HG03469 (cell line): ENCODE measurements at regions not wholly inside any gene's neighbourhood (a gene's known extent, or its start where the extent isn't known, plus 50 kb on each side); places are given as distances from the start of the nearest gene placed in this dataset.
"Not testable (repeated sequence)": the region's sequence is repeated elsewhere in the genome, so short reads cannot be mapped to it uniquely, and the experiment has no call there.

Source experiments
- ATAC-seq: cut with Tn5 transposase; IDR thresholded peaks from one replicate; pipeline ENCODE4 v1.9.1; 2021; ENCODE audit warnings: mild to moderate bottlenecking, moderate library complexity, moderate number of reproducible peaks; ENCODE audit not compliant: unreplicated experiment

DNA sequence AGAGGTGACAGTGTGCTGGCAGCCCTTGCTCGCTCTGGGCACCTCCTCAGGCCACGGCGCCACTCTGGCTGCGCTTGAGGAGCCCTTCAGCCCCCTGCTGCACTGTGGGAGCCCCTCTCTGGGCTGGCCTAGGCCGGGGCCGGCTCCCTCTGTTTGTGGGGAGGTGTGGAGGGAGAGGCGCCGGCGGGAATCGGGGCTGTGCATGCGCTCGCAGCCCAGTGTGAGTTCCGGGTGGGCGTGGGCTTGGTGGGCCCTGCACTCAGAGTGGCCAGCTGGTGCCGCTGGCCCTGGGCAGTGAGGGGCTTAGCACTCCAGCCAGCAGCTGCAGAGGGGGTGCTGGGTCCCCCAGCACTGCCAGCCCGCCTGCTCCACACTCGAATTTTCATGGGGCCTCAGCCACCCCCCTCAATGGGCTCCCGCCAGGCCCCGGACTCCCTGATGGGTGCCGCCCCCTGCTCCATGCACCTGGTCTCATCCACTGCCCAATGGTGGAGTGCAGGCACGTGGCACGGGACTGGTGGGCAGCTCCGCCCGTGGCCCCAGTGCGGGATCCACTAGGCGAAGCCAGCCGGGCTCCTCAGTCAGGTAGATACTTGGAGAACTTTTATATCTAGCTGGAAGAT is 96.7 kb upstream of the BET1 start:
- no peak for ATAC-seq

DNA sequence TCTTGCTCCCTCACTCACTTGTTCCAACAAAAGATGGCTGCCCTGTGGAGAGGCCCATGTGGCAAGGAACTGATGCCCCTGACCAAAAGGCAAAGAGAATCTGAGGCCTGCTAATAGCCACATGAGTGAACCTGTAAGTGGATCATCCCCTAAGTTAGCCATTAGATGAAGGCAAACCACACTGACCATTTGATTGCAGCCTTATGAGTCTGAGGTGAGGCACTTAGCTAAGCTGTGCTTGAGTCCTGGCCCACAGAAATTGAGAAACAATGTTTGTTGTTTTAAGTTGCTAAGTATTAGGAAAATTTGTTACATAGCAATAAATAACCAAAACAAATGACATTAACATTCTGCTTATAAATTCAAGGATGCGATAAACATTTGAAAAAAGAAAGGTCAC is 100.1 kb upstream of the BET1 start:
- ATAC-seq = no peak

DNA sequence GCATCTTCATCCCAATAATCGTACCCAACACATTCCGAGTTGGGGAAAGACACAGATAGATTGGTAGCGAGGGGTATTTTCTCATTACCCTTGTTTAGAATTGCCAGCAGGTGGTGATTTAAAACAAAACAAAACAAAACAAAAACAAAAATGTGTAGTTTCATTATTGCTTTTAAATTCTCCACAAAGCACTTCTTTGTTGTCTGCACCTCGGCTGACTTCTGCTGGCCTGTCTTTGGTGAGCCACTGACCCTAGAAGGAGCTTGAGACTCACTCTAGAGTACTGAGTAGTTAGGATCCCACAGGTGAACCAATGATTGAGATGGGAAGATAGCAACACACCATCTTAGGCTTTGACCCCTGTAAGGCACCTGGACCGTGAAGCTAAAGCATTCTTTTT is 105.4 kb upstream of the BET1 start:
- ATAC-seq = no peak

DNA sequence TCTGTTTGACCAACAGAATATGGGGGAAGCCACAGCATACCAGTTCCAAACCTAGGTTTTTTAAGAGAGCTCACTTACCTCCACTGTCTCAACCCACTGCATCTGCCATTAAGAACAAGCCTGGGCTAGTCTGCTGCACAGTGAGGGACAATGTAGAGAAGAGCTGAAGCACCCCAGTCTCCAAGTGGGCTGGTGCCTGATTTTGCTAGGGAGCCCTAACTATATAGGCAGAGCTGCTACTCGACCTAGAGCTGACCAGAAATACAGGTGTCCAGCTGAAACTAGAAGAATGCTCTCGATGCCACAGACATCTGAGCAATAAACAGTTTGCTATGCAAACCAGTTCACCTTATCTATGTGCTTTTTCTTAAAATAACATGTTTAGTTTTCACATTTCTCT is 106.9 kb upstream of the BET1 start:
- ATAC-seq = no peak

DNA sequence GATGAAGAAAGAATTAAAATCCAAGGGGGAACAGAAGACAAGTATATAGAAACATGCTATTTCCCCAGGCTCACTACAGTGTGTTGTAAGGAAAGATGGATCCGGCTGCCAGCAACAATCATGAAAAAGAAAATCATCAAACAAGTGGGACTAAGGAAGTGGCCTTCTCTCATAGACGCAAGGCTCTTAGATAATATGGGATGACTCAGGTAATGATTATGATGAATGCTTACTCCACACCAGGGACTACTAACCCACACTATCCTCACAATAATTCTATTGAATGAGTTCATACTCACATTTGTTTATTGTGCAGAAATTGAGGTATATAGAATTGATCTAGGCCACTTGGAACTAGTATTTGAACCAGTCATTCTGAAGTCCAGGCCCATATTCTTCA is 111.2 kb upstream of the BET1 start:
- no peak for ATAC-seq

DNA sequence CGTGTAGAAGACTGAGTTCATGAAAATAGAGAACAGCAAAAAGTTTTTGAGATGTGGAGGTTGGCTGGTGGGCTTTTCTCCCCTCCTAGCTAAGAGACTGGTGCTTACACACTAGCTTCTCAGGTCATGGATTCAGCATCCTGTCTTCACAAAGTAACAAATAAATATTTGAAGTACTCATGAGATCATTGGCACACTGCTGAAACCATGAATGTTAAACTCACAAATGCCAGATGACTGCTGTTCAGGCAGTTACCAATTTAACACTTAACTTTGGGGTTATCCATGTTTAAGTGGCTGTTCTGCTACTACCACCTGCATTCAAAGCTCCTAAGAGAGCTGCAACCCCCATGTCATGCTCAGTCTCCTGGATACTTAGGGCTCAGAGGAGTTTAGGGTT is 119.0 kb upstream of the BET1 start:
- no peak for ATAC-seq

DNA sequence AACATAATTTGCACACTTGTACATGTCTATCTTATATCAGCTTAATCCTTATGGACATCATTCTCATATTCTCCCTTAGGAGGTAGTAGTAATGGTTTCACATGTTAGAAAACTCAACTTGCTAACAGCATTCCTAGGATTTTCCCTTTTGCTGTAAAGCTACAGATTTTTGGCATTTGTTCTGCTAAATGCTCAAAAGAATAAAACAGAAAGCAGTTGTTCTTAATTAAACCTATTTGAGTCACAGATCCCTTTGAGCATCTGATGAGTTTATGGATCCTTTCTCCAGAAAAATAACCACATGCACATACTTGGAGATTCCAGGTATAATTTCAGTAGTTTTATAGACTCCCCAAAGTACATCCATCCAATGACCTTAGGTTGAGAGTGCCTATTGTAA is 122.9 kb upstream of the BET1 start:
- ATAC-seq = no peak

DNA sequence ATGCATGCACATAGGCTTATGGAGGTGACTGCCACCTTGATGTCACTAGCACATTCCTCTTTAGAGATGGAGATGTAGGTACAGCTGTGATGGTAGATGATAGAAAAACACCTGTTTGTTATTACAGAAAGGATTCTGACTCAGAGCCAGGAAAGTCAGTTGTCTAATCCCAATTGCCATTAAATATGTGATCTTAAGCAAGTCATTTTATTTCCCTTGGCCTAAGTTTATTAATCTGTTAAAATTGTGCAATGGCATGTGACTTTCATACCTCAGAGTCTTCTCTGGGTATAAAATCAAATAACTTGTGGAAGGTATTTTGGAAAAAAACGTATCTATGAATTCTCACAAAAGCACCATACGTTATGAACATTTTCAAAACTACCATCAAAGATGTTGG is 123.9 kb upstream of the BET1 start:
- no peak for ATAC-seq

DNA sequence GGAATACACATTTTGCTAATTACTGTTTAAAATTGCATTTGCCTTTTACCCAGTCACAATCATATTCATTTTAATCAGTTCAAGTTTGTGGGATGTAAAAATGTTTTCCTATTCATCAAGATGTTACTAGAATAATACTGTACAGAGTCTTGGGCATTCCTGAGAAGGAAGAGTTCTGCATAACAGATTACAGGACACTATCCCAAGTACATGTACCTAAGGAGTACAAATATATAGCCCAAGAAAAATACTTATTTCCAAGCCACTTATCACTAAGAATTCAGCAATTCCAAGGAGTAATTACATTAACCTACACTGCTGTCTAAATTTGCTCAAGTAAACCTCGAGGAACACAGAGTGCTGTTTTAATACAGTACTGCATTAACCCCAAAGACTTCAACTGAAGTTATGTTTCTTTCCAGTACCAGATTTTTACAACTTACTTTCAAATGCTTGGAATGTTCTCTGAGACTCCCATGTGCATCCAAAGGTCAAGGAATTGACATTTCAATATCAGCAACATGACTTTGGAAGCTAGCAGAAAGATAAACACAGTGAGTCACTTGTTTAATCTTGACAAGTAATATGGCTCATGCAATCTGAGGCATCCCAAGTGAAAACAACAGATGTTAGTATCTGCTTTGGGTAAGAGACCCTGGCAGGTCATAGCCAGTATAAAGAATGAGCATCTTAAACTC is 125.4 kb upstream of the BET1 start:
- ATAC-seq = no peak

DNA sequence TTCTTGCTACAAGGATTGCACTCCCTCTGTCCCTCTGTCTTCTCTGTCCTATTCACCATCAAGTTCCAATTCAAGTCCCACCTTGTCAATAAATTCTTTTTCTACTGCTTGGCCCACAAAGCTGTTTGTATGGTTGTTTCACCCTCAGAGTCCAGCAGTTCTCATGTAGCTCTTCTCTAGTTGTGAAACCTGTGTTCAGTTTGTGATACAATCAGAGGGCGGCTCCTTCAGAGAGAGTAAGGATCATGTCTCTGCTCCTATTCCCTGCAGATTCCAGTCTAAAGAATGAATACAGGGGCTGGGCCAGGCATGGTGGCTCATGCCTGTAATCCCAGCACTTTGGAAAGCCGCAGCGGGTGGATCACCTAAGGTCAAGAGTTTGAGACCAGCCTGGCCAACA is 126.6 kb upstream of the BET1 start:
- ATAC-seq = no peak

DNA sequence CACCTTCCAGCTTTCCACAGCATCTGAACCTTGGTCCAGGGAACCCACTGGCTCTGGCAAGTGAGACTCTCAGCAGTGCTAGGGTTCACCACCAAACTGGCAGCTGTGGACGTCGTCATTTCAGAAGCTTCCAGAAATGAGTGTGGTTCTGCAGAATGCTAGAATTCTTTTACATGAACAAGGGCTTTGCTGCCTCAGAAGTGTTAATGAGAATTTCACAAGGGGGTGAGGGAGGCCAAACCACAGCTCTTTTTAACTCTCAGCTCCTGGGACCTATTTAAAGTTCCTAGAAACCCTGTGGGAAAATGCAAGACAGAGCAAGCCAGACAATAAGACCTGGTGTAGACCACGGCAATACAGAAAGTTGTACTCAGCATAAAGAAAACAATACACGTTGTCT is 129.3 kb upstream of the BET1 start:
- no peak for ATAC-seq

DNA sequence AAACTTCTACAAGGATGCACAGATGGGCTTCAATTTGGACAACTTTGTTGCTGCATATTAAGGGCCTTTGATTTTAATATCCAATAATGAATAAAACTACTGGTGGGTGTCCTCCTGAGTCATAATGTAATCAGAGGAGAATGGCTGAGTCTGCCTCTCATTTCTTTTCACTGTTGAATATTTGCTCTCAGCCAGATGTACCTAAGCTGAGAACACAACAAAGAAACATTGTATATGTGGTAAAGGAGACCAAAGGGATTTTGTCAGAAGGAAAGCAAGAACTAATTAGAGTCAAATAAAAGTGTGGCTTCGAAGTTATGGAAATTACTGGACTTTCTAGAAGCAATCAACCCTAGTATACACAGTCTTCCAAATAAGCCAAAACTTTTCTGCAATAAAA is 131.0 kb upstream of the BET1 start:
- no peak for ATAC-seq

DNA sequence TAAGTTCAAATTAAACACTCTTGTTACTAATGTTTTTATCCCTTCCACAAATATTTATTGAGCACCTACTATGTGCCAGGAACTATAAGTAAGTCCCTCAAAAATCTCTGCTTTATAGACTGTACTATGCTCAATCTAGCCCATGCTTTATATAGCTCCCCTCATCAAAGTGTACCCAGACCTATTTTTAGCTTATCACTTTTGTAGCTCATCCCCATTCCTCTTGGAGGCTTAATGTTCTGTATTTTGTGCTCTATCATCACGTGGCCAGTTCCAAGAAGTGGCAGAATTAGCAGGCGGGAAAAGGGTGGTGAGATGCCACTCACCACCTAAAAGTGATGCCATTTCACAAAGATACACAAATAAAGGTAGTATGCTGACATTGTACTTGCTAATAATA is 138.1 kb upstream of the BET1 start:
- no peak for ATAC-seq

DNA sequence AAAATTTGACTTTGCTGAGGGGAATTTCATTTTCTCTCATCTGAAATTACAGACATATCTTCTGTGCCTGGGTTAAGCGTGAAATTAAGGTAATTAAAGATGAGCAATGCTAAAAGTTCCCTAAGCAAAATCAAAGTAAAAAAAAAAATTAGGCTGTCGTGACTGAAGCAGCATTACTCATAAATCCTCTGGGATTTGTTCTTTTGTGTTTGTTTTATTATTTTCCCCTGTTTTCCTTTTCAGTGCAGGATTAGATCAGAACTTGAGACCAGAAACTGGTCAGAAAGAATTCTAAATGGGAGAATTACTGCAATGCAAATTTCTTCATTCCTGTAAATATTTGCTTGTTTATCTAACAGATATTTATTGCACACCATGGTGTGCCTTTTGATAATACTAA is 141.4 kb upstream of the BET1 start:
- no peak for ATAC-seq

DNA sequence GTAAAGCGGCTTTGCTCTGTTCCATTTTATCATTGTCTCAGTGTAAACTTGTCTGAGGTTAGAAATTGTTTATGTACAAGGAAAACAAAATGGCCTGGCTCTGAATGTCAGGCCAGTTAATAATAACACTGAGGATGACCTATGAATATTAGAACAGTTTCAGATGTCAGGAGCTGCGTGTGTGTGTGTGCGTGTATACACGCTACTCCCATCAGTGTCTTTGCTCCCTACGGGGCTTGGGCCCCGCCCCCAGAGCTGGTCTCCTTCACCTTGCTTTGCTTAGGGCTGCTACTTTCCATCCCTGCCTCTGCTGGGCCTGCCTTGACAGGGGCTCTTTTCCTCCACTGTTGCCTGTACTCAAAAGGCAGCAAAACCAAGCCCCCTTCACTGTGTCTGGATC is 142.3 kb upstream of the BET1 start:
- no peak for ATAC-seq

DNA sequence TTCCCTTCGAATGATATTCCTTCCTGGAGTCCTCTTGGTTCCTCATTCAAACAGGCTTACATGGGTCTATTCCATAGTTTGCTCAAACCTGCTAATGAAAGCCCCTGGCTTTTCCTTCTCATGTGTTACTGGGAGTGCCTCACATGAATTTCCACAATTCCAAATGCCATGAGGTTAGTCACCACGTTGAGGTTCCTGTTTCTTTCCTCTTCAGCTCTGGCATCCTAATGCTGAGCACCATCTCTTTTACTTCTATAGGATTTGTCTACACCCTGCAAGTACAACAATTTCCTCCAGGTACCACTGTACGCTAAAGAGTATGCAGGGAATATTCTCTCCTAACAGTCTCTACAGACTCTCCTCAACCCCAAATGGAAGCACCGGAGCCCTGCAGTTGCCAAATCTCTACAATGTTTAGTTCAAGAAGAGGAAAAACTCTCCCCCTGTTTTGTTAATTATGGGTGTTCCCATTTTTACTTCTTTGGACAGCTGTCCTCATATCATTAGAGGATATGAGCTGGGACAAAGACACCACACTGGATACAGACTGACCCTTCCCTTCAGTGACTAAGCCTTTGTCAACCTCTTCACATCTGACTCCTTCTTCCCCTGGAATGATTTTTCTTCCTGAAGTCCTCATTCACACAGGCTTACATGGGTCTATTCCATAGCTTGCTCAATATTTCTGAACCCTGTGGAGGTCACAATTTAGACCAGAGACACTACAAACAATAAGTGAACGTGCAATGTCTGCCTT is 145.8 kb upstream of the BET1 start:
- ATAC-seq = no peak

DNA sequence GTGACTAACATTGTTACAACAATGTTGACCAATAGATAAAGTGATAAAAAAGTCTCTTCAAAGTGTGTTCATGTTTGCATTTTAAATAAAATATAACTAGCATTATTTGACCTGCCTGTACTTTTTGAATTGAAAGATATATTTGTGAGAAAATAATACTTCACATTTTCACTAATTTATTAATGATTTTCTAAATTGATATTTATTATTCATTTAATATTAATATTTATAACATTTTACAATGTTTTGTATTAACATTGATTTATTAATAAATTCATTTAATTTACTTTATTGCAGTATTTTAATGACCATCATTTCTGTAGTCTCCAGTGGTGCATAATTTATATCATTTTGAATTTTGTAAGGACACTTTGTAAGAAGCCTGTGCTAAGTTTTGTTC is 150.0 kb upstream of the BET1 start:
- no peak for ATAC-seq

DNA sequence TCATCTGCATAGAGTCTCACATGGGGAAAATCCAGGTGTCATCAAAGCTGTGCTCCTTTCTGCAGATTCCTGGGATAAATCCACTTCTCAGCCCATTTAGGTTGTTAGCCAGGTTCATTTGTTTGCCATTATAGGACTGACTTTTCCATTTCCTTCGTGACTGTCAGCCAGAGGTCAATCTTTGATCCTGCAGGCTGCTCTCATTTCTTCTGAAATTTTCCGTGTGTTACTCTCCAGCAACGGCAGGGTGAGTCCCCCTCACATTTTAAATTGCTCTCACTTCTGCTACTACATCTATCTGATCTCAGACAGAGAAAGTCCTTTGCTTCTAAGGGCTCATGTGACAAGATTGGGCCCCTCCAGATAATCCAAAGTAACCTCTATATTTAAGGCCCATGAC is 150.7 kb upstream of the BET1 start:
- ATAC-seq = no peak

DNA sequence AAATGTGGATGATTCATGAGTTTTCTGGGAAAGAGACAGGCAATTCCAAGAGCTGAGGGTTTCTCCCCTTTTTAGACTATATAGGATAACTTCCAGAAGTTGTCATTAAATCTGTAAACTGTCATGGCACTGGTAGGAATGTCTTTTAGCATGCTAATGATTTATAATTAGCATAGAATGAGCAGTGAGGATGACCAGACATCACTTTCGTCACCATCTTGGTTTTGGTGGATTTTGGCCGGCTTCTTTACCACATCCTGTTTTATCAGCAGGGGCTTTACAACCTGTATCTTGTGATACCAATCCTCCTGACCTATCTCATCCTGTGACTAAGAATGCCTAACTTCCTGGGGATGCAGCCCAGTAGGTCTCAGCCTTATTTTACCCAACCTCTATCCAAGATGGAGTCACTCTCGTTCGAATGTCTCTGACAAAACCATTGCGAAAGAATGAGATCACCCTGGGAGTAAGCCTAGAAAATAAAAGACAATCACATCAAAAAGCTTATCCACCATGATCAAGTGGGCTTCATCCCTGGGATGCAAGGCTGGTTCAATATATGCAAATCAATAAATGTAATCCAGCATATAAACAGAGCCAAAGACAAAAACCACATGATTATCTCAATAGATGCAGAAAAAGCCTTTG is 153.6 kb upstream of the BET1 start:
- not testable (repeated sequence) for ATAC-seq

DNA sequence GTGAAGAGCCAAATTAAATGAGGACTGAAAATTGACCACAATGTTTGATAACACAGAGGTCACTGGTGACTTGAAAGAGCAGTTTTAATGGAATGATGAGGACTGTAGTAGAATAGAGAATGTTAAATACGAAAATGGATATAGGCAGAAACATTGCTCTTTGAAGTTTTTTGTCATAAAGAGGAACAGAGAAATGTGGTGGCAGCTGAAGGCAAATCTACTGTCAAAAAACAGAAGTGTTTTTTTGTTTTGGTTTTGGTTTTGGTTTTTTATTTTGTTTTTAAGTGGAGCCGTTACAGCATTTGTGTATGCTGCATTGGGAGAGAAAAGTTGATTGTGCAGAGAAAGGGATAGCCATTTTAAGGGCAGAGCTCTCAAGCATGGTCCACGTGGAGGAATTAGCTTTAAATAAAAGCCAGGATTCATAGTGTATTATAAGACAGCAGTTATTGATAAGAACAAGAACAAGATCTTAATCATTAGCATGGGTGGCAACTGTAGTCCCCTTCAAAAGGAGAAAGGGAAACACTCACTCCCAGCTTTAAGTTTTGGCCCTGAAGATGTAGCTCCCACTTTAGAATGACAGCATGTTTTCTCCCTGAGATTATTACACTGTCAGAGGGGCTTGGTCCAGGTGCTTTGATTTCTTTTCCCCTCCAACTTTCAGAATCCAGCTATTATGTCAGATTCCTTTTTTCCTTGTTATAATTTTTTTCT is 156.7 kb upstream of the BET1 start:
- peak; percentile 97 for ATAC-seq

DNA sequence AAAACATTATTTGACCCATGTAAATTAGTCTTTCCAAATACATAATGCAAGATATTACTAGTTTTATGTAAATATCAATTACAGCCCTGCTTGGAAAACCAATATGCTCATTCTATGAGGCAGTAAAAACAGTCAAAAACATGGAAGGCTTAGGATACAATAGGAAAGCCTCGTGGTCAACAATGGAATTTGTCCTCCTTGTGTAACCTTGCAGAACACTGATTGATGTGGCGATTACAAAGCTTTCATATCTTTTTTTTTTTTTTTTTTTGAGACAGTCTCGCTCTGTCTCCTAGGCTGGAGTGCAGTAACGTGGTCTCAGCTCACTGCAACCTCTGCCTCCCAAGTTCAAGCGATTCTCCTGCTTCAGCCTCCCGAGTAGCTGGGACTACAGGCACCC is 157.3 kb upstream of the BET1 start:
- no peak for ATAC-seq
